EL (cell line): ENCODE measurements at regions not wholly inside any gene's neighbourhood (a gene's known extent, or its start where the extent isn't known, plus 50 kb on each side); places are given as distances from the start of the nearest gene placed in this dataset.

ENCODE experiments used
- DNase-seq: peaks from one replicate; pipeline ENCODE4 v3.0.0-alpha.2; 2016

DNA sequence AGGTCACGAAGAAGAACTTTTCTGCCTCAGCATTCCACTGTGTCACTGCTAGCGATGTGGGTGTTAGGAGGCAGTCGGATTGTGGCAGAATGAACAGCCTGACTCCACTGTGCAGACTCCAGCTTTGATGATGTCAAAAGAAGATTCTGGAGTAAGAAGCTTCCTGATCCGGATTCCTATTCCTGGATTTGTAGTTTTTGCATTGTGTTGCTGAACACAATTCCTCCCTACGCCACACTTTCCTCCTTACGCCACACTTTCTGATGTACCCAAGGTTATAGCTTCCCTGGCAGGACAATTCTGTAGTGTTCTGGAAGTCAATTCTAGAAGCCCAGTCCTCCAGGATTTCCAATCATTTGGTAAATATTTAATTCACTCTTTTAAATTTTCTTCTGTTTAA lies 665.2 kb upstream of the ADGRL2 start:
- DNase-seq: no peak

GRCh38 chr1:81129776-81130175 lies 671.0 kb upstream of the ADGRL2 start:
- no peak for DNase-seq

- DNase-seq: no peak
Measured at GRCh38 chr1:81129366-81129765, 671.4 kb upstream of the ADGRL2 start.

GRCh38 chr1:81128079-81128478 lies 672.7 kb upstream of the ADGRL2 start:
- no peak for DNase-seq

DNA sequence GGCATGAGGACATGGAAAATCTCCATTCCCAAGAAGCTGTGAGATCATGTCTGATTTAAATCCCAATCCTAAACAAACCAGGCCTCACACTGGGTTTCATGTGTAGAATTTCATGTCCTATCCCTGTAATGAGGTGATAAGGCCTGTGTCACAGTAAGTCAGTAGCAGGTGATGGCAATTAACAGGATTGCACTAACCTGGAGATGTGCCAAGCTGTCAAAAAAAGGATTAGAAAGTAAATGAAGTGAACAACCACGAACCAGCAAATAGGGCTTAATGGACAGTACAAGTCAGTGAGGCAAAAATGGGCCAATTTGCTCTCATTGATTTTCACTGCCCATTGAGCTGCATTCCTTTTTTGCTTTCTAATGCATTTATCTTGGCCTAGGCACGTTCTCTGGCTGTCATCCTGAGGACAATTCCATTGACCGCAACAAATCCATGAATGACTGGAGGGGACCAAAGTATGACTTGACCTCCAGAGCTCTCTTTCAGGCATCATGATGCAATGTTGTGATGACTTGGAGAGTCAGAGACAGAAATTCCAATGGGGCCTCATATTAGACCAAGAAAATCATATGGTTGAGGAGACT lies 673.6 kb upstream of the ADGRL2 start:
- no peak for DNase-seq

GRCh38 chr1:81125672-81126071 lies 675.1 kb upstream of the ADGRL2 start:
- DNase-seq: no peak

DNA sequence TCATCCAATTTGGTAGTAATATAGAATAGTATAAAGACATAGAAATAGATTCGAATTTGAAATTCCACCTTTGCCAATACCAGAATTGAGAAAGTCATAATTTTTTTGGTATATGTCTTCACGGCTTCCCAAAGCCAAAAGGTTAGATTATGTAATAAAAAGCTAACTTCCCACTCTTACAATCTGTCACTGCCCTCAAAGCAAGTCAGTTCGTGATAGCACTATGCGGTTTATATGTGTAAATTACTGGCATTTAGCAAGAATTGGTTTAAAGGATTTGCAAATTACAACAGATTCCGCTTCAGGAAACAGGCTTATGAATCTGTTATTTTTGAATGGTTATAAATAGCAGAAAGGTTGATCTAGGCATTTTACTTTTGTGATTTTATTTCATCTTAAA lies 679.4 kb upstream of the ADGRL2 start:
- DNase-seq: no peak

DNA sequence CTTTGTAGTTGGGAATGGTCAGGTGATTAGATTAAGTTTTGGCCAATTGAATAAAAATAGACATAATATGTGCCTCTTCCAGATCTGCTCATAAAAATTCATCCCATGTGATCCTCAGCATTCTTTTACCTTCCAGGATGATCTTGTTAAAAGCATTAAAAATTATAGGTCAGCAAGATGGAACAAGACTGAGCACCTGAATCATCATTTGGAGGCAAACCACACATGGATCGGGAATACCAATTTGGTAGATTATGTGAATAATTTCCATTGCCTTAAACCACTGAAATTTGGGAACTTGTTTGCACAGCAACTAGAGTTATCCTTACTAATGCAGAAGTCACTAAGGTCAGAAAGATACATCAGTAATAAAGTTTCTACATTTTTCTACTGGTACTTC lies 681.4 kb upstream of the ADGRL2 start:
- no peak for DNase-seq

- peak; percentile 56 for DNase-seq
Measured at GRCh38 chr1:81118550-81118949, 682.2 kb upstream of the ADGRL2 start.

DNA sequence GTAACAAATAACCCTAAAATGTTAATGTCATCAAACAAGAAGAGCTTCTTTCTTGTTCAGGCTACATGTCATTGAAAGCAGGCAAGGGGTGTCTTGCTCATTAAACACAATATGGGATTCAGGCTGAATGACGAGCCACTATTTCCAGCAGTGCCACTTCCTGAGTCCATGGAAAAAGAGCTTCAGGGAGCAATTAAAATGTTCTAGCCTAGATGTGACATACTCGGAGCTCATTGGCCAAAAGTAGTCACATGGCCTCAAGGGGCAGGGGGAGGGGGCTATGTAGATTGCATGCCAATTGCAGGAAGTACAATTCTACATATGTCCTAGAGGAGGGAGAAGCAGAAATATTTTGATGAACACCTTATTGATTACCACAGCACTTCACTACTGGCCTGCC lies 685.3 kb upstream of the ADGRL2 start:
- no peak for DNase-seq

- no peak for DNase-seq
Measured at GRCh38 chr1:81114191-81114590, 686.5 kb upstream of the ADGRL2 start.

GRCh38 chr1:81113688-81114087 lies 687.0 kb upstream of the ADGRL2 start:
- peak; percentile 9 for DNase-seq

GRCh38 chr1:81111818-81112217 lies 688.9 kb upstream of the ADGRL2 start:
- peak; percentile 42 for DNase-seq

DNA sequence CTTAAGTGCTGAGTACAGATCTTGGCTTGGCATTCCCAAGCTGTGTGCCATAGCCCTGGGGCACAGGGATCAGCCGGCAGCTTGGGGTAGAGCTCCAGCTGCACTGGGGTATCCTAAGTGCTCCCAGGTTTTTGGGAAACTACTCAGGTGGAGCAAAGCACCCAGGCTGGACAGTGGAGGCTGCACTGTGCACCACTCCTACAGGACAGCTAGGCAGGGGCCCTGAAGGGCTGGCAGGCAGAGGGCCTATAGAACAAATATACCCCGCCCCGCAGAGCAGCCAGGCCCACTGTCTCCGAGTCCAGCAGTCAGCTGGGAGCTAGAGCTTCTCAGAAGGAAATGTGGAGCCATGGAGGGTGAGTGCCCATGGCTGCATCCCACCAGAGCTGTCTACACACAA lies 691.7 kb upstream of the ADGRL2 start:
- DNase-seq: no peak

DNA sequence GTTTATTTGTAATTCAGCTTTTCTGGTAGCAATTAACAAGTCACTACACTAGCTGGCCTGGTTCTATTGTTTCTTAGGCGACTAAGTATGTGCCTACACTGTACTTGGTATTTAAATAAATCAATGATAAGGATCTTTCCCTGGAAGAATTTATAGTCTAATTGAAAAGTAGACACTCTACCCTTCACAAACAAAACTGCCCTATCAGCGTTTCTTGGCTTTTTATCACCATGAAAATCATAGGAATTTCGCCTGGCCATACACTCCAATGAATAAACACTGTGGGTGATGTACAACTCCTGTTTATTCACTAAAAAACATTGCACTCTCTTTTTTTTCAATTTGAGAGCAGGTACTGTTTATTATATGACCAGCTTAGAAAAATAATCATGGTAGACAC lies 702.9 kb upstream of the ADGRL2 start:
- DNase-seq: no peak

DNA sequence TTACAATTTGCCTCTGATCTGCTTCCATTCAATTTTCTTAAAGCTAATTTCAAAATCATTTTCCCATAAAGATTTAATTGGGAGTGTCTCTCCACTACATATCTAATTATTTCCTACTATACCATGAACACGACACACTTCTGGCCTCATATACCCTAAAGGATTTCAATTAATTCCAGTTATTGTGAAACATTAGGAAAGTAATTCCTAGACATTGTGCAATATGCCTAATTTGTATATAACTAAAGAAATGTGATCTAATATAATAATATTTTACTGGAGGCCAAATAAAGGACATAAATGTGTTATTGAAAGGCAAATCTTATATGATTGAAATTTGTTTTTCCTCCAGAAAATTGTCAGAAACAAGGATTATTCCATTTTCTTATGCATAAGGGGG lies 727.2 kb upstream of the ADGRL2 start:
- DNase-seq: no peak

DNA sequence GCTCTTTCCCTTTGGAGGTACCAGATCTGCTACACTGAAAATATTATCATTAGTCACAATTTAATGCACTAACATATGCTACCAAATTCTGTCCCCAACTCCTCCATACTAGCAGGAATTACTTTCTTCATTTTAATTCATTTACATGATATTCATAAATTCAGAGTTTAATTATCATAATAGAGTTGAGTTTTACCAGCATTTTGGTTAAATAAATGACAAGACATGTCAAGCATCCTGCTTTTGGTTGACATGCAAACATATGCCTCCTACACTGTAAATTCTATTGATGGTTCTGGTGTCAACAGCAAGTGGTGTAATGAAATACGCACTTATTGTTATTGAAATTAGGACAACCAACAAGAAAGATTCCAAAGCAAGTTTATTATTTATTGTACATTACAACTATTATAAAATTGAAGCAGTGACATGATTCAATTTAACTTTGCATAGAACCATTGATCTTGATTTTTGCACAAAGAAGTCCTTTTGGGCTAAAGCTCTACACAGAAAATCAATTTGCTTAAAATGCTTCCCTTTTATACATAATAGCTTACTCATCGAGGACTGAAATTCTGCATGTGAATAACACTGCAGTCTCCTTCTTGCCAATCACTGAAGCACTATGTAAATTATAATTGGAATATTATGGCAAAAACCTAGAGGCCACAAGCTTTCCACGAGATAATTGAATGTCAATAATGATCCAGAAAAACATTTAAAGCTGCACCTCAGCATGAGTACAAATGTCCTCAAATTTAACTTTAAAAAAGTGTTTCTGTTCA lies 728.6 kb upstream of the ADGRL2 start:
- DNase-seq: no peak

GRCh38 chr1:81071072-81071858 lies 729.5 kb upstream of the ADGRL2 start:
- no peak for DNase-seq

DNA sequence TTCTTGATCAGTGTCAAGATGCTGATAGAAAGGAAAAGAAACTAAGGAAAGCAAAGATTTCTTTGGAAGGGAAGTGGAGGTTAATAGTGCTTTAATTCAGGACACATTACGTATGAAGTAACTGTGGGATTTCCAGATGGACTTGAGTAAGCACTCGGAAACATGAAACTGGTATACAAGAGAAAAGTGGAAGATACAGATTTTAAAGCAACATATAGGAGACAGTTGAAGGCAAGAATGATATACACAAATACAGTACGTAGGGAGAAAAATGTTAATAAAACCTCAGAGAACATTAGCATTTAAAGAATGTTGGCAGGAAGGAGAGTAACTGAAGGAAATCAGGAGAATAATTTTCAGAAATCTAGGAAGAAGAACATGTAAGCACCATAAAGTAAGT lies 730.9 kb upstream of the ADGRL2 start:
- no peak for DNase-seq

DNA sequence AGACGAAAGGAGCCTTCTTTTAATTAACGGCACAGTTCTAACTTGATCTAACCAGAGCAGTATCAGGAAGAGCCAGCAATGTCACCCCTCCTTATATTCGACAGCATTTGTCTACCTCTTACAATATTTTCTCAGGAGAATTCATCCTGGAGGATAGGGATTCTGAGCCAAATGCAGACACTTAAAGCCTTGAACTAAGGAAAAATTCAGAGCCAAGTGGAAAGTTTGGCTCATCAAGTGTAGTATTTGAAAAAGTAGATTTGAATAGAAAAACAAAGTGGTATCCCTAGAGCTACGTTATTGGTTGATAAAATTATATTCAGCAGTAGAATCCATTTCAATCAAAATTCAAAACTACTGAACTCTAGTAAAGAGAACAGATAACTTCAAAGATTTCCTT lies 732.0 kb upstream of the ADGRL2 start:
- DNase-seq: no peak

DNA sequence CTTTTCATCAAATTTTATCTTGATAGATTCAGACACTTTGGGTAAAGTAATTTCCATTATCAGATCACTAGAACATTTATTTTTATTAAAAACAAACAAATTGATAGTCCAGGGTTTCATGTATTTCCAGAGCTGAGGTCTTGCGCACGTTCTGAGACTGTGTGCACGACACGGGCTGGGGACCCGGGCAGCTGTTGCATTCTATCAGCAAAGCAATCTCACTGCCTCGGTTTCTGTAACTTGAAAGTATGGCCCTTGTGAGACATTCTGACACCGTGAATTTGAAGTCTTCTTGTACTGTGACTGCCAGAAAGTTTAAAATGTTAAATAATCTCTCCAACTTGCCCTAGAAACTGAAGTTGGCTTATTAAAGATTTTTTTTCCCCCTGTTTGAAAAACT lies 746.9 kb upstream of the ADGRL2 start:
- DNase-seq: no peak

DNA sequence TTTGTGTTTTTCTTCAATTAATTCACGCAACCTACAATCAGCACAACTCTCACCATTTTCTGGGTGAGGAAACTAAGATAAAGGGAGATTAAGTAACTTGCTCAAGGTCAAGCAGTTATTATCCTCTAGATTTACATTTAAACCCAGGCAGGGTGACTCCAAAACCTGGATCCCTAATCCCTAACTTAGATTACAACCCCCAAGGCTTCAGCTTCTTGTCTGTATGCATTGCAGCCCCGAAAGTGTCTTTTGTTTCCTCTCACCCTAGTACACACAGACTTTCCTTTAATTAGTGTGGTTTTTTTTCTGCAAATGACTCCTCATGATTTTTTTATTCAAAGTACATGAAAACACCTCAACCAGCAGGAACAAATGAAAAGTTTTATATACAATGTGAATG lies 748.6 kb upstream of the ADGRL2 start:
- DNase-seq: no peak

DNA sequence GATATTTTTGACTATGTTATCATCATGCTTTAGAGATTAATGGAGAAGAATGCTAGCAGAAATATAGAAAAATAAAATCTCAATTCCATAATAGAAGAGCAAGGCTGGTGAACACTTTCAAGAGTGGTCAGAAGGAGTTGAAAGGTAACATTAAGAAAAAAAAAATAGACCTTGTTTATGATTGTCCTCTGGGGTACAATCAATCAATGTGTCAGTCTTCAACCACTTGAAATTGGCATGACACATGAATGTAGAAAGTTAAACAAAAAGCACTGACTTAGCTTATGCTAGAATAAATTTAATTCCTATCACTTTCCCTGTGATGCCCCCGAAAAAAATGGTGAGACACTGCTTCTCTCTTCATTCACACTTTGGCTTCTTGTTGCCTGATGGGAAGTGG lies 750.3 kb upstream of the ADGRL2 start:
- DNase-seq: no peak

DNA sequence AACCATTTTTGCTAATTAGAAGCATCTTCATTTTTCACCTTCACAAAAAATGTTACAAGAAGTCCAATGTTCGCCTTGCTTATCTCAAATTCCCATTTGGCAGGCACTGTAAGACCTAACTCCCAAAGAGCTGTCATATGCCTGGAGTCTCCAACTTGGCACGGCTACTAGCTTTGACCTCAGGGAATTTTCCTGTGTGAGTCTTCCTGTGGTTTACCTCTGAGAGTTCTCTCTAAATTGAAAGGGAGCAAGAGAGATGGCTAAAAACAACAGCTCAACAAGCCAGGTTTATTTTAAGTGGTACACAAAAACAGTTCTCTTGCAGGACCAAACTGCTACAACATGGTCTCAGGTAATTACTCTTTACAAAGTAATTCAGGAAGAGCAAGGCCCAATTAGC lies 756.0 kb upstream of the ADGRL2 start:
- DNase-seq: peak; percentile 3
